Ovary (tissue), 3 donors: ENCODE measurements at regions not wholly inside any gene's neighbourhood (a gene's known extent, or its start where the extent isn't known, plus 50 kb on each side); places are given as distances from the start of the nearest gene placed in this dataset.

Experiments
- CTCF ChIP-seq, 3 donors: fragments of 450-650 bp in 2 of 3; fragments of 200-600 bp in 1 of 3; IDR thresholded peaks; one replicate each; pipeline versions ENCODE4 v1.5.1 to v1.8.0; 2016 to 2022; ENCODE audit warnings: antibody characterized with exemption in 3 of 3, mild to moderate bottlenecking in 1 of 3
- EP300 ChIP-seq: sonication (generic); formaldehyde crosslinking; IDR thresholded peaks from one replicate; pipeline ENCODE4 v1.6.1; 2017; ENCODE audit warnings: antibody characterized with exemption
- donor health status: DM: no; HTN: no; CAD: no.

GRCh38 chr1:235047331-235047871 is 81.2 kb downstream of the TOMM20 start:
- TF ChIP-seq CTCF (IDR thresholded peaks at IDR 0.05) (no peak), EP300 (no peak)
